ENCODE measurements at regions not wholly inside any gene's neighbourhood (a gene's known extent, or its start where the extent isn't known, plus 50 kb on each side); places are given as distances from the start of the nearest gene placed in this dataset.

- Histone ChIP-seq H3K27ac (no peak overlapping the region), H3K27me3 (no peaks in the 10 kb centered on the region), H3K9me3 (no peaks in the 10 kb centered on the region), H3K4me1 (peaks cover 0 to 3% (median 0%) of the 10 kb centered on the region in 4 donors), H3K4me3 (no peak overlapping the region), H3K36me3 (no peaks in the 10 kb centered on the region)
- ATAC-seq (no peak), DNase-seq (no peak)
- TF ChIP-seq POLR2A (IDR thresholded peaks at IDR 0.05) (no peak), CTCF (IDR thresholded peaks at IDR 0.05) (no peak)
- intact Hi-C loops (cut with DNase I): no loop called here
- 71% methylated on average over 3 of the region's 3 CpGs for WGBS (ENCODE audit: insufficient coverage, low coverage, low lambda C conversion rate, missing lambda C conversion rate)
These were observed 203.3 kb upstream of the DMRT1 start for GRCh38 chr9:638152-638551.

GRCh38 chr9:642014-642413 is 199.5 kb upstream of the DMRT1 start:
- Histone ChIP-seq H3K9me3 (no peaks in the 10 kb centered on the region), H3K4me3 (no peak overlapping the region), H3K27ac (no peak overlapping the region), H3K36me3 (no peaks in the 10 kb centered on the region), H3K27me3 (no peaks in the 10 kb centered on the region), H3K4me1 (peaks cover 0 to 3% (median 0%) of the 10 kb centered on the region in 4 donors)
- intact Hi-C loops (cut with DNase I): no loop called here
- TF ChIP-seq CTCF (IDR thresholded peaks at IDR 0.05) (no peak), POLR2A (IDR thresholded peaks at IDR 0.05) (no peak)
- DNase-seq: no peak
- 38% methylated on average over 6 of the region's 6 CpGs for WGBS (ENCODE audit: insufficient coverage, low coverage, low lambda C conversion rate, missing lambda C conversion rate)
- no peak for ATAC-seq

GRCh38 chr9:643966-644365 is 197.5 kb upstream of the DMRT1 start:
- Histone ChIP-seq H3K27me3 (no peaks in the 10 kb centered on the region), H3K9me3 (no peaks in the 10 kb centered on the region), H3K36me3 (no peaks in the 10 kb centered on the region), H3K4me1 (peaks cover 0 to 3% (median 0%) of the 10 kb centered on the region in 4 donors), H3K4me3 (no peak overlapping the region), H3K27ac (no peak overlapping the region)
- TF ChIP-seq CTCF (IDR thresholded peaks at IDR 0.05): no peak
- TF ChIP-seq POLR2A (IDR thresholded peaks at IDR 0.05): no peak
- intact Hi-C loops (cut with DNase I): no loop called here
- no peak for DNase-seq
- ATAC-seq: no peak
- 82% methylated on average over 5 of the region's 5 CpGs for WGBS (ENCODE audit: insufficient coverage, low coverage, low lambda C conversion rate, missing lambda C conversion rate)

GRCh38 chr9:647522-647921 is 194.0 kb upstream of the DMRT1 start:
- Histone ChIP-seq H3K4me3 (no peak overlapping the region), H3K36me3 (no peaks in the 10 kb centered on the region), H3K27ac (no peak overlapping the region), H3K9me3 (no peaks in the 10 kb centered on the region), H3K27me3 (no peaks in the 10 kb centered on the region), H3K4me1 (no peaks in the 10 kb centered on the region)
- TF ChIP-seq CTCF (IDR thresholded peaks at IDR 0.05): no peak
- TF ChIP-seq POLR2A (IDR thresholded peaks at IDR 0.05): no peak
- WGBS (ENCODE audit: insufficient coverage, low coverage, low lambda C conversion rate, missing lambda C conversion rate): 98% methylated on average over 4 of the region's 4 CpGs
- ATAC-seq: no peak
- intact Hi-C loops (cut with DNase I): no loop called here
- DNase-seq: no peak
